ENCODE measurements at regions not wholly inside any gene's neighbourhood (a gene's known extent, or its start where the extent isn't known, plus 50 kb on each side); places are given as distances from the start of the nearest gene placed in this dataset.

GRCh38 chrX:147573266-147573665 lies 338.5 kb upstream of the FMR1 start:
- no peak for DNase-seq (ENCODE audit: low read depth)
- H3K4me3 ChIP-seq (ENCODE audit: low read depth, low read length), result no peak overlapping the region
- TF ChIP-seq, protein P1, sequence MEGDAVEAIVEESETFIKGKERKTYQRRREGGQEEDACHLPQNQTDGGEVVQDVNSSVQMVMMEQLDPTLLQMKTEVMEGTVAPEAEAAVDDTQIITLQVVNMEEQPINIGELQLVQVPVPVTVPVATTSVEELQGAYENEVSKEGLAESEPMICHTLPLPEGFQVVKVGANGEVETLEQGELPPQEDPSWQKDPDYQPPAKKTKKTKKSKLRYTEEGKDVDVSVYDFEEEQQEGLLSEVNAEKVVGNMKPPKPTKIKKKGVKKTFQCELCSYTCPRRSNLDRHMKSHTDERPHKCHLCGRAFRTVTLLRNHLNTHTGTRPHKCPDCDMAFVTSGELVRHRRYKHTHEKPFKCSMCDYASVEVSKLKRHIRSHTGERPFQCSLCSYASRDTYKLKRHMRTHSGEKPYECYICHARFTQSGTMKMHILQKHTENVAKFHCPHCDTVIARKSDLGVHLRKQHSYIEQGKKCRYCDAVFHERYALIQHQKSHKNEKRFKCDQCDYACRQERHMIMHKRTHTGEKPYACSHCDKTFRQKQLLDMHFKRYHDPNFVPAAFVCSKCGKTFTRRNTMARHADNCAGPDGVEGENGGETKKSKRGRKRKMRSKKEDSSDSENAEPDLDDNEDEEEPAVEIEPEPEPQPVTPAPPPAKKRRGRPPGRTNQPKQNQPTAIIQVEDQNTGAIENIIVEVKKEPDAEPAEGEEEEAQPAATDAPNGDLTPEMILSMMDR (IDR thresholded peaks at IDR 0.05; ENCODE audit: insufficient read depth, low read depth, low read length, missing control alignments), result no peak

GRCh38 chrX:147602176-147602696 lies 309.5 kb upstream of the FMR1 start:
- no peak for DNase-seq (ENCODE audit: low read depth)
- no peak overlapping the region for H3K4me3 ChIP-seq (ENCODE audit: low read depth, low read length)
- TF ChIP-seq, protein P1 (IDR thresholded peaks at IDR 0.05; ENCODE audit: insufficient read depth, low read depth, low read length, missing control alignments), result no peak

- no peak for DNase-seq (ENCODE audit: low read depth)
- H3K4me3 ChIP-seq (ENCODE audit: low read depth, low read length), result no peak overlapping the region
- TF ChIP-seq, protein P1 (IDR thresholded peaks at IDR 0.05; ENCODE audit: insufficient read depth, low read depth, low read length, missing control alignments), result no peak
These were observed 285.1 kb upstream of the FMR1 start for GRCh38 chrX:147626605-147627004.

- TF ChIP-seq, protein P1 (IDR thresholded peaks at IDR 0.05; ENCODE audit: insufficient read depth, low read depth, low read length, missing control alignments), result no peak
- no peak overlapping the region for H3K4me3 ChIP-seq (ENCODE audit: low read depth, low read length)
- no peak for DNase-seq (ENCODE audit: low read depth)
These were observed 276.5 kb upstream of the FMR1 start for GRCh38 chrX:147635186-147635585.

DNA sequence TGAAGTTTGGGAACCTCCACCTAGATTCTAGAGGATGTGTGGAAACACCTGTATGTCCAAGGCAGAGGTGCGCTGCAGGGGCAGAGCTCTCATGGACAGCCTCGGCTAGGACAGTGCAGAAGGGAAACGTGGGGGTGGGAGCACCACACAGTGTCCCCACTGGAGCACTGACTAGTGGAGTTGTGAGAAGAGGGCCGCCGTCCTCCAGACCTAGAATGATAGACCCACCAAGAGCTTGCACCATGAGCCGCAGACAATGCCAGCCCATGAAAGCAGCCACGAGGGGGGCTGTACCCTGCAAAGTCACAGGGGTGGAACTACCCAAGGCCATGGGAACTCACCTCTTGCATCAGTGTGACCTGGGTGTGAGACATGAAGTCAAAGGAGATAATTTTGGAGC lies 274.5 kb upstream of the FMR1 start:
- H3K4me3 ChIP-seq (ENCODE audit: low read depth, low read length), result no peak overlapping the region
- TF ChIP-seq, protein P1 (IDR thresholded peaks at IDR 0.05; ENCODE audit: insufficient read depth, low read depth, low read length, missing control alignments), result no peak
- no peak for DNase-seq (ENCODE audit: low read depth)

DNA sequence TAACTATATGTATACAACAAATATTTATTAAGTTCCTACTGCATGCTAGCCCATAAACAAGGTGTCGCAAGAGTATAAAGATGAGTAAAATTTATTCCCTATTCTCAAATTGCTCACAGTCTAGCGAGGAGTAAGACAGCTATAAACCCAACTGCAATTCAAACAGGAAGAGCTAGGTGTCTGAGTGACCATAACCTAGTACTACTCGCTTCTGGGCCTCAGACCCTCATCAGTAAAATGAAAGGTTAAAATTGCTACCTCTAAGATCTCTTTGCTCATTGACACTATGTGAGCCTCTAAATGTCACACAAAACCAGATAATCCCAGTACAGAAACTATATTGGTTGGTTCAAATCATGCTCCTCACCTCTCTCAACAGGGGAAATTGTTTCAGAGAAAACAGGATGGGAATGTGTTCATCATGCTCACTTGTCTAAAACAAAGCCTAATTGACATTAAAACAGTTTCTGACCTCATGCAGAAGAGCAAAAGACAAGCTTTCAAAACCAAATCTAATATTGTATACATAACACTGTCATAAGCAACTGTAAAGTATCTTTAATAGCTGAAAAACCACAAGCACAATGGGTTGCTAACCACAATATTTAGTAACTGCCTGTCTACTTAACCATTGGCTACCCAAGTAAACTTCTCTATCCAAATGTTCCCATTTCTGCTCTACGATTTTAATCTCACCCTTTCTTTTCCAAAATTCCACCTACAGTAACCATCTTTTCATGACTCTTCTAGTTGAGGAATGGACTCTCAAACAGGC lies 264.6 kb upstream of the FMR1 start:
- no peak overlapping the region for H3K4me3 ChIP-seq (ENCODE audit: low read depth, low read length)
- TF ChIP-seq, protein P1 (IDR thresholded peaks at IDR 0.05; ENCODE audit: insufficient read depth, low read depth, low read length, missing control alignments), result no peak
- DNase-seq (ENCODE audit: low read depth), result no peak

GRCh38 chrX:147675819-147676218 lies 235.9 kb upstream of the FMR1 start:
- H3K4me3 ChIP-seq (ENCODE audit: low read depth, low read length), result no peak overlapping the region
- TF ChIP-seq, protein P1 (IDR thresholded peaks at IDR 0.05; ENCODE audit: insufficient read depth, low read depth, low read length, missing control alignments), result no peak
- no peak for DNase-seq (ENCODE audit: low read depth)

Data from GM12865 (cell line).